ENCODE measurements at regions not wholly inside any gene's neighbourhood (a gene's known extent, or its start where the extent isn't known, plus 50 kb on each side); places are given as distances from the start of the nearest gene placed in this dataset.

GRCh38 chr2:47682216-47682749, 100.7 kb upstream of the MSH6 start:
- H3K27me3 ChIP-seq = no peaks in the 10 kb centered on the region
- H3K9me3 ChIP-seq = no peaks in the 10 kb centered on the region
- H3K36me3 ChIP-seq = no peaks in the 10 kb centered on the region
- no peaks in the 10 kb centered on the region for H3K4me1 ChIP-seq
- TF ChIP-seq, protein P1, sequence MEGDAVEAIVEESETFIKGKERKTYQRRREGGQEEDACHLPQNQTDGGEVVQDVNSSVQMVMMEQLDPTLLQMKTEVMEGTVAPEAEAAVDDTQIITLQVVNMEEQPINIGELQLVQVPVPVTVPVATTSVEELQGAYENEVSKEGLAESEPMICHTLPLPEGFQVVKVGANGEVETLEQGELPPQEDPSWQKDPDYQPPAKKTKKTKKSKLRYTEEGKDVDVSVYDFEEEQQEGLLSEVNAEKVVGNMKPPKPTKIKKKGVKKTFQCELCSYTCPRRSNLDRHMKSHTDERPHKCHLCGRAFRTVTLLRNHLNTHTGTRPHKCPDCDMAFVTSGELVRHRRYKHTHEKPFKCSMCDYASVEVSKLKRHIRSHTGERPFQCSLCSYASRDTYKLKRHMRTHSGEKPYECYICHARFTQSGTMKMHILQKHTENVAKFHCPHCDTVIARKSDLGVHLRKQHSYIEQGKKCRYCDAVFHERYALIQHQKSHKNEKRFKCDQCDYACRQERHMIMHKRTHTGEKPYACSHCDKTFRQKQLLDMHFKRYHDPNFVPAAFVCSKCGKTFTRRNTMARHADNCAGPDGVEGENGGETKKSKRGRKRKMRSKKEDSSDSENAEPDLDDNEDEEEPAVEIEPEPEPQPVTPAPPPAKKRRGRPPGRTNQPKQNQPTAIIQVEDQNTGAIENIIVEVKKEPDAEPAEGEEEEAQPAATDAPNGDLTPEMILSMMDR (IDR thresholded peaks at IDR 0.05) = no peak
- TF ChIP-seq POLR2A (IDR thresholded peaks at IDR 0.05) = no peak
- DNase-seq = no peak
- WGBS (ENCODE audit: insufficient coverage, low coverage, low lambda C conversion rate, missing lambda C conversion rate) = 76% methylated on average over 7 of the region's 8 CpGs
- no peak overlapping the region for H3K4me3 ChIP-seq
- ATAC-seq = no peak
- intact Hi-C loops (cut with DNase I) = no loop called here
- no peak overlapping the region for H3K27ac ChIP-seq

DNA sequence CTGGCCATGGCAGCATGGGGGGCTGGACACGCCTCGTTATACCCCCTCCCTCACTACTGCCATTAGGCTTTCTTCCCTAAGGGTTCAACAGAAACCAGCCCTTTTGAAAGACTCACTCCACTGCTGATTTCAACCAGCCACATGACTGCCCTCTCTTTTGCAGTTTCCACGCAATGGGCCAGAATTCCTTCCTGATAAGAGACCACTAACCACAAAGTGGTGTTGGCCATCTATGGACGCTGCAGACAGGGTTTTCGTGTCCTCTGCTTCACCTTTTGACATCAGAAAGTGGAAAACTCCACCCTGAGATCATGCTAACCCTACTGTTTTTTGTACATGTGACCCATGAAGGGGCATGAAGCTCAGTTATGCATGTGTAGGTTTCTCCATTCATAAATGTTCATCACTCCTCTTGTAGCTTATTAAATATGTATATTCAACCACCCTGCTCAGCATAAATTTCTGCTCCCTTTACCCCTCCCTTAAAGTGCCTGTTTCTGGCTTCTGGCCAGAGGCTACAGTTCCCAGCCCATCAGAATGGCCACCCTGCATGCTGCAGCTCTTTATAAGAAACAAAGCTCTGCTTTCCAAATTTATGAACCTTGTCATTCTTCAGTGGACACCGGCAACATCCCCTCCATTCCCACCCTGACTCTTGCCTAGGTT, 105.6 kb upstream of the KCNK12 start:
- Histone ChIP-seq H3K27me3 (no peaks in the 10 kb centered on the region), H3K9me3 (no peaks in the 10 kb centered on the region), H3K27ac (no peak overlapping the region), H3K36me3 (no peaks in the 10 kb centered on the region), H3K4me3 (no peak overlapping the region), H3K4me1 (no peaks in the 10 kb centered on the region)
- 57% methylated on average over 5 of the region's 6 CpGs for WGBS (ENCODE audit: insufficient coverage, low coverage, low lambda C conversion rate, missing lambda C conversion rate)
- intact Hi-C loops (cut with DNase I) = no loop called here
- TF ChIP-seq, protein P1 (IDR thresholded peaks at IDR 0.05) = no peak
- TF ChIP-seq POLR2A (IDR thresholded peaks at IDR 0.05) = no peak
- DNase-seq (no peak), ATAC-seq (no peak)

DNA sequence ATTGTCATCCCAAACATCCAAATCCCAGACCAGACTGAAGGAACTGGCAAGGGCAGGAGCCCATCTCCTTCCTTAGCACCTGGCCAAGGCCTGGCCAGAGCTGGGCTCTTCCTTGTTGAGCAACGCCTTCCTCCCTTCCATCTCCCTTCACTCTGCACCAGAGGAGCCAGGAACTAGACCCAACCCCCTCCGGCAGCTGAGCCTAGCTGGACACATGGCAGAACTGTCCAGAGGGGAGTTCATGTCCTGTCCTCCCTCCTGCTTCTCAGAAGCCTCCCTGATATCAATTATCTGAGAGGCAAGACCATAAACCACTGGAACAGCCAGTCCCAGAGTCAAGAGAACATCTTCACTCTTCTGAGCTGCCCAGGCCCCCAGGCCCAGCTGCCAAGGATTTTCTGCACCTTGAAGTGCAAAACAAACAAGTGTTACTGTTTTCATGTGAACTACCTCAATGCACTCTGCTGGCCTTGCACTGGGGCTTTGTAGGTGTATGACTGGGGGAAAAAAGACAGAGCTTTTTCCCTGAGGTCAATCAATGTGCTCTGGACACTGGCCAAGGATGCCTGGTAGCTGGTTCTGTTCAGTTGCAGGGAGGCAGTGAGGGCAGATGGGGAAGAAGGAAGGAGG, 104.5 kb upstream of the KCNK12 start:
- intact Hi-C loops (cut with DNase I) = no loop called here
- Histone ChIP-seq H3K9me3 (no peaks in the 10 kb centered on the region), H3K27ac (no peak overlapping the region), H3K4me1 (no peaks in the 10 kb centered on the region), H3K36me3 (no peaks in the 10 kb centered on the region), H3K27me3 (no peaks in the 10 kb centered on the region), H3K4me3 (no peak overlapping the region)
- DNase-seq (no peak), ATAC-seq (peak in 1 of 4 donors; percentile 35)
- TF ChIP-seq POLR2A (IDR thresholded peaks at IDR 0.05) = no peak
- TF ChIP-seq, protein P1 (IDR thresholded peaks at IDR 0.05) = no peak
- WGBS (ENCODE audit: insufficient coverage, low coverage, low lambda C conversion rate, missing lambda C conversion rate) = 73% methylated on average over 2 of the region's 2 CpGs

DNA sequence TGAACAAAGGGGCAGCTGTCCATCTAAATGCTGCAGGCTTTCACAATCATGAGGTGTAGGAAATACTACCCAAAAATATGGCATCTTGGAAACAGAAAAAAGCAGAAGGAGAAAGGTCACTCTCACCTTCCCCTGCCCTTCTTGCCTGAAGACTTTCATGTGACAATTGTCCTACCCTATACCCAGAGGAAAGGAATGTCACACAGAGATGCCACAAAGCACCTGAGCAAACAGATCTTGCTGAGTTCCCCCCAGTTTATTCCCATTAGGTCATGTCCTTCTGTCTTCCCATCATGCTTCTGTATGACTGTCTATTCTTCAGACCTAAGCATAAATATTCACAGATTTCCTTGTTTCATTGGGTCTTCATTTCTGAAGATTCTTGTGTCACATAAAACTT, 95.5 kb upstream of the KCNK12 start:
- DNase-seq (no peak), ATAC-seq (no peak)
- no peak overlapping the region for H3K4me3 ChIP-seq
- H3K4me1 ChIP-seq = no peaks in the 10 kb centered on the region
- no peaks in the 10 kb centered on the region for H3K36me3 ChIP-seq
- no peaks in the 10 kb centered on the region for H3K27me3 ChIP-seq
- H3K9me3 ChIP-seq = no peaks in the 10 kb centered on the region
- H3K27ac ChIP-seq = no peak overlapping the region
- TF ChIP-seq, protein P1 (IDR thresholded peaks at IDR 0.05) = no peak
- no peak for TF ChIP-seq POLR2A (IDR thresholded peaks at IDR 0.05)
- intact Hi-C loops (cut with DNase I) = no loop called here

Measured in right lobe of liver (tissue), 6 donors.